LNCaP clone FGC (cell line): ENCODE measurements at regions not wholly inside any gene's neighbourhood (a gene's known extent, or its start where the extent isn't known, plus 50 kb on each side); places are given as distances from the start of the nearest gene placed in this dataset.

Source experiments
- DNase-seq: peaks from one replicate; pipeline ENCODE4 v3.0.0-alpha.2; 2011; ENCODE audit warnings: low read depth
- H3K4me3 ChIP-seq: 2 replicates; pipeline ENCODE4 v1.5.1; 2011; ENCODE audit warnings: mild to moderate bottlenecking, low read depth, low read length, control low read depth
- CTCF ChIP-seq: IDR thresholded peaks from 2 replicates; pipeline ENCODE4 v1.5.1; 2012; ENCODE audit warnings: mild to moderate bottlenecking; ENCODE audit not compliant: control insufficient read depth, insufficient read depth; ENCODE audit errors: extremely low read depth

GRCh38 chrX:39939678-39940077 lies 158.1 kb downstream of the BCOR start:
- no peak for TF ChIP-seq CTCF
- H3K4me3 ChIP-seq: no peak overlapping the region
- DNase-seq: no peak

GRCh38 chrX:39941332-39941920 lies 156.3 kb downstream of the BCOR start:
- no peak overlapping the region for H3K4me3 ChIP-seq
- TF ChIP-seq CTCF: no peak
- no peak for DNase-seq

GRCh38 chrX:39944416-39944815 lies 153.3 kb downstream of the BCOR start:
- DNase-seq: no peak
- TF ChIP-seq CTCF: no peak

GRCh38 chrX:39945709-39946108 lies 152.0 kb downstream of the BCOR start:
- TF ChIP-seq CTCF: no peak
- DNase-seq: no peak
- H3K4me3 ChIP-seq: no peak overlapping the region

More at GRCh38 chrX:39944416-39944815, 153.3 kb downstream of the BCOR start:
- no peak overlapping the region for H3K4me3 ChIP-seq

GRCh38 chrX:39946822-39947221 lies 150.9 kb downstream of the BCOR start:
- H3K4me3 ChIP-seq: no peak overlapping the region
- DNase-seq: no peak
- no peak for TF ChIP-seq CTCF

- DNase-seq: no peak
- H3K4me3 ChIP-seq: no peak overlapping the region
- TF ChIP-seq CTCF: no peak
Observed at GRCh38 chrX:39948582-39948981, 149.2 kb downstream of the BCOR start.

GRCh38 chrX:39950018-39950688 lies 147.6 kb downstream of the BCOR start:
- TF ChIP-seq CTCF: no peak
- DNase-seq: no peak
- H3K4me3 ChIP-seq: no peak overlapping the region
